ENCODE measurements at regions not wholly inside any gene's neighbourhood (a gene's known extent, or its start where the extent isn't known, plus 50 kb on each side); places are given as distances from the start of the nearest gene placed in this dataset.

DNA sequence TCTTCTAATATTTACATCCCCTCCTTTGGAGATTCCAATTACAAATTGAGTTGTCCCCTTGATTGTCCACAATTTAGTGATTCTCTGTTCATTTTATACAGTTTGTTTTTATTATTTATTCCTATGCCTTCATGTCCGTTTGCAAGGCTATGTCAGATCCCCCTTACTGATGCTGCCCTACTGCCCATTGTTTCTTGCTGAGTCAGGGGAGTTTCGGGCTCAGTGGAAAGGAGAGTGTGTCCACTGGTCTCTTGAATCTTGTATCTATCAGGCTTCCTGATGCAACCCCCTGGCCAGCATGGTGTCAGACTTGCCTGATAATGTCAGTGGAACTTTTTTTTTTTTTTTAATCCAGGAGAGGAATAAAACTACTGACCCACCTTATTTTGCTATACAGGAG, 384.4 kb downstream of the CDC14C start:
- ChIA-PET CTCF (no interaction called here), POLR2A (no interaction called here)
- no peak for DNase-seq (ENCODE audit: low read depth, low spot score)
- TF ChIP-seq, protein P1, sequence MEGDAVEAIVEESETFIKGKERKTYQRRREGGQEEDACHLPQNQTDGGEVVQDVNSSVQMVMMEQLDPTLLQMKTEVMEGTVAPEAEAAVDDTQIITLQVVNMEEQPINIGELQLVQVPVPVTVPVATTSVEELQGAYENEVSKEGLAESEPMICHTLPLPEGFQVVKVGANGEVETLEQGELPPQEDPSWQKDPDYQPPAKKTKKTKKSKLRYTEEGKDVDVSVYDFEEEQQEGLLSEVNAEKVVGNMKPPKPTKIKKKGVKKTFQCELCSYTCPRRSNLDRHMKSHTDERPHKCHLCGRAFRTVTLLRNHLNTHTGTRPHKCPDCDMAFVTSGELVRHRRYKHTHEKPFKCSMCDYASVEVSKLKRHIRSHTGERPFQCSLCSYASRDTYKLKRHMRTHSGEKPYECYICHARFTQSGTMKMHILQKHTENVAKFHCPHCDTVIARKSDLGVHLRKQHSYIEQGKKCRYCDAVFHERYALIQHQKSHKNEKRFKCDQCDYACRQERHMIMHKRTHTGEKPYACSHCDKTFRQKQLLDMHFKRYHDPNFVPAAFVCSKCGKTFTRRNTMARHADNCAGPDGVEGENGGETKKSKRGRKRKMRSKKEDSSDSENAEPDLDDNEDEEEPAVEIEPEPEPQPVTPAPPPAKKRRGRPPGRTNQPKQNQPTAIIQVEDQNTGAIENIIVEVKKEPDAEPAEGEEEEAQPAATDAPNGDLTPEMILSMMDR (IDR thresholded peaks at IDR 0.05; ENCODE audit: insufficient read depth, low read length, missing control alignments), result no peak
- no peak overlapping the region for H3K4me3 ChIP-seq (ENCODE audit: low read depth, low read length)

DNA sequence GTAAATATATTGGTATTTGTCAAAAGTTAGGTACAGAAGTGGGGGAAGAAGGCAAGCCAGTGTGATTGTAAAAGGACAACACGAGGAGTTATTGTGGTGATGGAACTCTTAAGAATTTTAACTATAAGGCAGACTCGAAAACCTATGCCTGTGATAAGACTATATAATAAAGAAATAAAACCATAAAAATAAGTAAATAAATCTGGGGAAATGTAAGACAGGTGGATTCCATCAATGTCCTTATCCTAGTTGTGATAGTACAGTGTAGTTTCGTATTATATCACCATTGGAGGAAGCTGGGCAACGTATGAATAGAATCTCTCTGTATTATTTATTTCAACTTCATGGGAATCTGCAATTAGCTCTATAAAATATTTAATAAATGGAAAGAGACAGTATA, 395.7 kb downstream of the CDC14C start:
- TF ChIP-seq, protein P1 (IDR thresholded peaks at IDR 0.05; ENCODE audit: insufficient read depth, low read length, missing control alignments), result no peak
- CTCF ChIA-PET, result no interaction called here
- POLR2A ChIA-PET, result no interaction called here
- DNase-seq (ENCODE audit: low read depth, low spot score), result no peak
- H3K4me3 ChIP-seq (ENCODE audit: low read depth, low read length), result no peak overlapping the region

DNA sequence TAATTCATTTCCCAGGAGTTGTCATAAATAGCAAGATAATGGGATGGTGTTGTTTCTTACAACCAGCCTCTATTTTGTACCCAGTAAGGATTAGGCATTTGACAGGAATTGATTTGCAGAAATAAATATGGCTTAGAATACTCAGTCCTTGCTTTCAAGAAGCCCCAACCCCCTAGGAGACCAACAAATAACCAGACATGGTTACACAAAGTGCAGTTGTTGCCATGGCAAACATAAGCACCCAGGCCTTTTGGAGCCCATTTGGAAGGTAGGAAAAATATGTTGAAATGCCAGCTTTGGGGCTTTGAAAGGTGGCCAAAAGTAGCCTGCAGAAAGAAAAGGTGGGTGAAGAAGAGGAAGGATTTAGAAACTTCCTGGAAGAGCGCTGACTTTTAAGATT, 397.5 kb downstream of the CDC14C start:
- DNase-seq (ENCODE audit: low read depth, low spot score), result no peak
- POLR2A ChIA-PET, result no interaction called here
- TF ChIP-seq, protein P1 (IDR thresholded peaks at IDR 0.05; ENCODE audit: insufficient read depth, low read length, missing control alignments), result no peak

DNA sequence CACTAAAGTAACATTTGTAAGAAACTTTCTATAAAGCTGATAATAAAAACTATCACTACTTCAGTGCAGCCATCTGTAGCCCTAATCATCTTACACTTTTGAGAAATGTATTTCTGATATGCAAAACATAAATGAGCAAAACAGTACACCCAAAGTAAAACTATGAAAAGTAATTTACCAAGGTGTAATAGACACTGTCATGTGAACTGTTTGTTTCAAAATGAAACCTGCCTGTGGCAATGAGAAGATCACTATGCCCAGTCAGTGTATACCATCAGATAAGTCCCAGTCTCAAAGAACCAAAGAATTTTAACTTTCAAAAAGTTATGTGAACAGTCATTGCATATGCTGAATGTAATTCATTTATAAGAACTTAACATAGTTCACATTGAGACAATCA, 398.1 kb downstream of the CDC14C start:
- DNase-seq (ENCODE audit: low read depth, low spot score), result no peak
- H3K4me3 ChIP-seq (ENCODE audit: low read depth, low read length), result no peak overlapping the region
- POLR2A ChIA-PET, result no interaction called here
- CTCF ChIA-PET, result no interaction called here
- TF ChIP-seq, protein P1 (IDR thresholded peaks at IDR 0.05; ENCODE audit: insufficient read depth, low read length, missing control alignments), result no peak

More for the DNA sequence above, 397.5 kb downstream of the CDC14C start:
- no peak overlapping the region for H3K4me3 ChIP-seq (ENCODE audit: low read depth, low read length)
- CTCF ChIA-PET, result no interaction called here

DNA sequence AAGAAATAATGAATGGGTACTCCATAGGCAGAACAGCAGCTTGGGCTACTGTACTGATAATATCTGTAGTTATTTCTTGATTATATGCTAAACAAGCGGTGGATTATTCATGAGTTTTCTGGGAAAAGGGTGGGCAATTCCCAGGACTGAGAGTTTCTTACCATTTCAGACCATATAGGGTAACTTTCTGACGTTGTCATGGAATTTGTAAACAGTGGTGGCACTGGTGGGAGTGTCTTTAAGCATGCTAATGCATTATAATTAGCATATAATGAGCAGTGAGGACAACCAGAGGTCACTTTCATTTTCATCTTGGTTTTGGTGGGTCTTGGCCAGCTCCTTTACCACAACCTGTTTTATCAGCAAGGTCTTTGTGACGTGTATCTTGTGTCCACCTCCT, 399.7 kb downstream of the CDC14C start:
- ChIA-PET POLR2A (no interaction called here), CTCF (no interaction called here)
- no peak overlapping the region for H3K4me3 ChIP-seq (ENCODE audit: low read depth, low read length)
- DNase-seq (ENCODE audit: low read depth, low spot score), result no peak
- TF ChIP-seq, protein P1 (IDR thresholded peaks at IDR 0.05; ENCODE audit: insufficient read depth, low read length, missing control alignments), result no peak

DNA sequence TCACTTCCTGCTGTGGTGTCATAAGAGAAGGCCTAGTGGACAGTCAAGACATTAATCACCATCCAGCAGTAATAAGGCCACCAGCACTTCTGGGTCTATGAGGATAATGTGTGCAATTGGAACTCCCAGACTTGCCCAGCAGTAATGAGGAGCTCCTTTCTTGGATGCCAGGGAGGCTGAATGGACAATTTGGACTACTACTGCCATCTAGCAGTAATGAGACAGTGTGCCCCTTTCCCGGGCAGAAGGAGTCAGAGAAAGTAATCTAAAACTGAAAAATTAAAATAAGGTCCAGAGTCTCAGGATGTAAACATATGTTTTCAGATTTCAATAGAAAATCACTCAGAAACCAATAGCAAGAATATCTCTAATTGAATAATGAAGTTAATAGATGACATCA, 400.4 kb downstream of the CDC14C start:
- no peak for DNase-seq (ENCODE audit: low read depth, low spot score)
- ChIA-PET CTCF (no interaction called here), POLR2A (no interaction called here)
- TF ChIP-seq, protein P1 (IDR thresholded peaks at IDR 0.05; ENCODE audit: insufficient read depth, low read length, missing control alignments), result no peak
- H3K4me3 ChIP-seq (ENCODE audit: low read depth, low read length), result no peak overlapping the region
